ENCODE measurements at regions not wholly inside any gene's neighbourhood (a gene's known extent, or its start where the extent isn't known, plus 50 kb on each side); places are given as distances from the start of the nearest gene placed in this dataset.
A peak's percentile ranks its signal among the peaks of the same experiment; 100 is the strongest.
"Not testable (repeated sequence)": the region's sequence is repeated elsewhere in the genome, so short reads cannot be mapped to it uniquely, and the experiment has no call there.

DNA sequence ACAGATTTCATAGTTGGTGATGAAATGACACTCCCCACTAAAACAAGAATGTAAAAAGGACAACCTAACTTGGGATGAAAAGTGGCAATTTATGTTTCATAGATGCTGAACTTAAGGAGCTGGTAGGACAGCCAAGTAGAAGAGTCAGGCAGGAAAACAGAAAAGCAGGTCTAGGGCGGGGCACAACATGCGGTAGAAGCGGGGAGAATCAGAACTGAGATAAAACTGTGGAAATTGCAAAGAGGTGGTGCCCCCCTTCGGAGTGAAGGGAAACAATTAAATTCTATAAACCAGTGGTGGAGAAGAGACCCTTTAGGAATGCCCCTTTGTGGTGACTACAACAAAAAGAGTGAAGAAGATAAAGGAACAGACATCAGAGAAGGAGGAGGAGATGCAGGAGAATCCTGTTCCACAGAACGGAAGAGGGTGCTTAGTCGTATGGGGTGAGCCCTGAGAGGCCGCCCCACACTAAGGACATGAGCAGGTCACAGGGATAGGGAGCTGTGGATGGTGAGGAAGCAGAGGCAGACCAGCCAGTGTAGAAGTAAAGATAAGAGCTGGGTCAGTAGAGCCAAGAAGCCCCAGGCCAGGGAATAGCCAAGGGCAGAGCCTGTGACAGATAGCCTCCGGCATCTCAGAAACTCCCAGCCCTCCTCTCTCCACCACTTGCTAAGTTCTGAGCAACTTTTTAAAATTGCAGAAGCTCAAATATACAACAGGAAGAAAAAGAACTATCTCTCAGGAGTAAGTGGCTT, 100.3 kb upstream of the DOCK9 start:
- no peak for DNase-seq

GRCh38 chr13:99080131-99080530, 102.3 kb upstream of the DOCK9 start:
- DNase-seq, result no peak

- DNase-seq, result peak in 2 of 5 donors; percentile 12 to 15
Observed at GRCh38 chr13:99083981-99084380, 106.1 kb upstream of the DOCK9 start.

GRCh38 chr13:99085139-99085807, 107.4 kb upstream of the DOCK9 start:
- DNase-seq, result peak in 1 of 5 donors; percentile 8

DNA sequence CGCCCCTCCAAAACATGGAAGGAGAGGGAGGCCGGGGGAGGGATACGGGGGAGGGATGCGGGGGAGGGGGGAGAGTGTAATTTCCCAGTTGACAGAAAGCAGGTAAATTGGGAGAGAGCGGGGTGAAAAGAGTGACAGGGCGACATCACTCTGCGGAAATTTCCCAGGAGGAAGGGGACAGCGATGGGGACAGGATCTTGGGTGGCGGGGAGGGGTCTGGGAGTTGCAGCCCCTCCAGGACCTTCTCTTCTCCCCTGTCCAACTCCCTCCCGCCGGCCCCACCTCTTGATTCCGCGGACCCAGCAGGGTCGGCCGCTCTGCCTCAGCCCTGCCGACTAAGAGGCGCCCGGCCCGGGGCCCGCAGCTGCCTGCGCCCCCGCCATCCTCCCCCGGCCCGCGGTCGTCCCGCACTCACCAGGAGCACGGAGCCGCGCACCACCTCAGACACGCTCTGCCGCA, 108.0 kb upstream of the DOCK9 start:
- DNase-seq, result no peak

- DNase-seq, result peak; percentile 56 to 78 (median 64)
Observed at GRCh38 chr13:99086267-99087097, 108.6 kb upstream of the DOCK9 start.

DNA sequence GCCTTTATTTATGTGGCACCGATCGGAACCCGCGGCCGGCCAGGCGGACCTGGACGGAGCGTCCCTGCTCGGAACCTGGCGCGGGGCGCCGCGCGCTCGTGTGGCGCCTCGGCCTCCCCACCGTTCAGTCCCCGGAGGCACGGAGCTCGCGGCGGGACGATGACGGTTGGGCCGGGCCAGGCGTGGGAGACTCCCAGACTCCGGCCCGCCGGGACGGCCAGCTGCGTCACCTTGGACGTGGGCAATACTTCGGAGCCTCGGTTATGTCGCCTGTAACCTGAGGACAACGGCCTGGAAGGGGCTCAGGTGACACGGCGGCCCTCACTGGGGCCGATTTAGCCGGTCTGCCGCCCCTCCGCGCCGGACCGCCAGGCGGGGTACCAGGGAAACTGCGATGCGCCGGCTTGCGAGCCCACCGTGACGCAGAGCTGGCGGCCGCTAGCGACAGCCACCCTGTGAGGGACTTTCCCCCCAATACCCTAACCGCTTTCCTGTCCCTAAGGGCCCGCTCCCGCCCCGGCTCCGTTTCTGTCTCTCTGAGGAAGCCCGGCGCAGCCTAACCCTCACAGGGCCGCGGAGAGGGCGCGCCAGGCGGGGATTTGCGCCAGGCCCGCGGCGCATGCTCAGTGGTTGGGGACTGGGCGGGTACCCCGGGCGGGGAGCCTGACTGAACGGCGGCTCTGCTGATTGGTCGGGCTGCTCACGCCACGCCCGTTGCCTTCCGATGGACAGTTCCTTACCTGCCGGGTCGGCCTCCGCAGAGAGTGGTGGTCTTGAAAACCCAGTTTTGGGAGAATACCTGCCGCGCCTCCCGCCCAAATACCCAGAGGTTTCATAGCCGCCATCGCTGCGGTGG, 109.5 kb upstream of the DOCK9 start:
- peak; percentile 87 to 95 (median 90) for DNase-seq

- DNase-seq, result no peak
Observed at GRCh38 chr13:99087954-99088491, 110.2 kb upstream of the DOCK9 start.

DNA sequence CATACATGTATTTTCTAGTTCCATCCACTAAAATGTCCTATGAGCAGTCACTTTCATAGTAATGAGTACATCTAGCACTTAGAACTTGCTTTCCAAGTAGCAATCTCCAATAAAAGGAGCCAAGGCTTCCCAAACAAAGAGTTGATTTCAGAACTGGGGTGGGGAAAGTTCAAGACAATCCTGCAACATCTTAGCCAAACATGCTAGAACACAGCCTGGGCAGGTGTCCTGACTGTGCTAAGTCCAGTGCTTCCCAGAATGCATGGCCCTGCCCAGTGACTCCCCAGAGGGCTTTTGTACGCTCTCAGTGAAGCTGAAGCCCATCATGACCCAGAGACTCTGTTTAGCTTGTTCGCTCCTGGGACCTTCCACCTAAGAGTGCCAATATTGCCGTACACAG, 106.7 kb upstream of the UBAC2 start:
- no peak for DNase-seq

DNA sequence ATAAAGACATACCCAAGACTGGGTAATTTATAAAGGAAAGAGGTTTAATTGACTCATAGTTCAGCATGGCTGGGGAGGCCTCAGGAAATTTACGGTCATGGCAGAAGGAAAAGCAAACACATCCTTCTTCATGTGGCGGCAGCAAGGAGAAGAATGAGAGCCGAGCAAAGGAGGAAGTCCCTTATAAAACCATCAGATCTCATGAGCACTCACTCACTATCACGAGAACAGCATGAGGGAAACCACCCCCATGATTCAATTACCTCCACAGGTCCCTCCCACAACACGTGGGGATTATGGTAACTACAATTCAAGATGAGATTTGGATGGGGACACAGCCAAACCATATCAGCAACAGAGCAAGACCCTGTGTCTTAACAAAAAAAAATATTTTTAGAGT, 98.8 kb upstream of the UBAC2 start:
- DNase-seq, result not testable (repeated sequence)

DNA sequence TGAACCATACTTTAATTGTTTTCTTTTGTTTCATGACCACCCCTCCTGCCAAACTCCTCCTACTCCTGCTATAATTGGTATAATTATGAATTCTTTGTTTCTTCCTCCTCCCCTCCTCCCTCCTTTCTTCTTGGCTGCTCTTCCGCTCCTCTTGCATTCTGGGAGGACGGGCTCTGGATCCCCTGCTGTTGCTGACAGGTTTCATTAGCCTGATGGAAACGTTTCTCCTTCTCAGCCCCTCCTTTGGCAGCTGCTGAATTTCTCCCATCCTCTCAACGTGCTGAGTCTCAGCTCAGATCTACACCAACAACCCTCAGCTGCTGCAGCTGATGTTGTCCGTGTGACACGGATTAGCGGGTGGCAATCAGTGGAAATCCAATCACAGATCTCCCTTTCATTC, 97.1 kb upstream of the UBAC2 start:
- no peak for DNase-seq

GRCh38 chr13:99104396-99104795, 96.3 kb upstream of the UBAC2 start:
- DNase-seq, result no peak

DNA sequence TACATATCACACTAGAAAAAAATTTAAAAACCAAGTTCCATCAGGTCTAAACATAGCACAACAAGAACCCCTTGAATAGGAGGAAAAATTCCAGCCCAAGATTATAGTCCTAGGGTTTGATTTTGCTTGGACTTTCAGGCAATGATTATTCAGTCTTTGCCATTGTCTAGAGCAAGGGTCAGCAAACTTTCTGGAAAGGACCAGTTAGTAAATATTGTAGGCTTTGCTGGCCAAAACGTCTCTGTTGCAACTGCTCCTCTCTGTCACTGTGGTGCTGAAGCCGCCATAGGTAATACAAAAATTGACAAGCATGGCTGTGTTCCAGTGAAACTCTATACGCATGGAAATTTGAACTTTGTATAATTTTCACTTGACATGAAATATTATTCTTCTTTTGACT, 95.5 kb upstream of the UBAC2 start:
- no peak for DNase-seq

DNA sequence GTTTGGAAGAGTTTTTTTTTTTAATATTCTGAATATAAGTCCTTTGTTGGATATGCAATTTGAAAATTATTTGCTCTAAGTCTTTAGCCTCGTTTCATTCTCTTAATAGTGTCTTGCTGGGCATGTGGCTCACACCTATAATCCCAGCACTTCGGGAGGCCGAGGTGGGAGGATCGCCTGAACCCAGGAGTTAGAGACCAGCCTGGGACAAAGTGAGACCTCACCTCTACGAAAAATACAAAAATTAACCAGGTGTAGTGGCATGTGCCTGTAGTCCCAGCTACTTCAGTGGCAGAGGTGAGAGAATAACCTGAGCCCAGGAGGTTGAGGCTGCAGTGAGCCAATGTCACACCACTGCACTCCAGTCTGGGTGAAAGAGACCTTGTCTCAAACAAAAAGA, 87.3 kb upstream of the UBAC2 start:
- no peak for DNase-seq

- no peak for DNase-seq
Observed at GRCh38 chr13:99118179-99118578, 82.5 kb upstream of the UBAC2 start.

- DNase-seq, result no peak
Observed at GRCh38 chr13:99119656-99120055, 81.0 kb upstream of the UBAC2 start.

DNA sequence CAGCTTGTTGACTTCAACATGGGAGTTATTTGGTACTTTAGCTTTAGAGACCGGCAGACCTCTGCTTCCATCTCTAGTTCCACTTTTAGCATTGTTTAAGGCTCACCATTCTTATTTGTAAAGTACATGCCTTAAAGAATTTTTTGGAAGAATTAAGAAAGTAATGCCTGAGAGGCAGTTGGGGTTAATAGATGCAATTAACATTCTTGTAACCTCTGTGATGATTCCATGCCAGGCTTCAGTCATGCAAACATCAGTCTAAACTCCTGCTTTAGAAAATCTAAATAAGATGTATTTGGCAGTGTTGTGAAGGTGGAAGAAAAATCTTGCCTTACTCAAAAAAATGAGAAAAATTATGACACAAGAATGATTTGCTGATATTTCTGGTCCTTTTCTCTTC, 79.9 kb upstream of the UBAC2 start:
- DNase-seq, result no peak

DNA sequence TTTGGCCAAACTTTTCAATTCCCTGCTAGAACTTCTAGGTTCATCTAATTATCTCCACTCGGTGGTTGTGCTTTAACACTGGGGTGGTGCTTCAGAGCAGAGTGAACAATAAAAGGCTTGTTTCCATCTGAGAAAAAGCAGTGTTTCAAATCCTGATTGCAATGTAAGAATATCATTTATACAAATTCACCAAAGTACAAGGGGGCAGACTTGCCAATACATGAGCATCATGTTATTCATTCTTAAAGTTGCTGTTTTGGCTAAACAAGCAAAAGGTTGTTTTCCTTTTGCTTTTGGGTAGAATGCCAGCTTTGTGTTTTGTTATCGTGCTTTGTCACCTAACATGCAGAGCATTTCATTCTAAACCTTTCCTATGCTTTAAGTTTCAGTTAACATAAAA, 78.5 kb upstream of the UBAC2 start:
- no peak for DNase-seq

GRCh38 chr13:99123101-99124045, 77.3 kb upstream of the UBAC2 start:
- DNase-seq, result no peak

GRCh38 chr13:99124046-99124400, 76.6 kb upstream of the UBAC2 start:
- no peak for DNase-seq

DNA sequence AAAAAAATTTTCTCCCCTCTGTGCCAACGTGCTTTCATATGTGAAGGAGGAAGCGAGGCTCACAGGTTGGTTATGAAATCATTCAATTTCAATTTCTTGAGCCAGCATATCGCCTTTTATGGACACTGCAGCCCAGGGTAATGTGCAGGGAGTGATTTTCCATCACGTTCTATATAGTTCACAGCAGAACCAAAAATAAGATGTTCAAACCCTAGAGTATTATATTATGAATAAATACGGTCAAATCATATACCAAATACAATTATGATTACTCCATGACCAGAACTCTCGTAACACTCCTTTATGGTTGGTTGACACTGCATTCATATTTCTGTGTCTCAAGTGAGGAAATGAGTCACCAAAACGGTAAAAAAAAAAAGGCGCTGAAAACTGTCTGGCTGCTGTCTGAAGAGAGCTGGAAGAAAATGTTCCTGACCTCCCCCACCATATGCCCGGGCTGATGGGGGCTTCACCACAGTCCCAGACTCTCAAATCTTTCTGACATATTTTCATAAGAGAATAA, 75.8 kb upstream of the UBAC2 start:
- DNase-seq, result peak in 1 of 5 donors; percentile 75

All from T-helper 1 cell (primary cell).